Right kidney (tissue), 1 donor: ENCODE measurements at regions not wholly inside any gene's neighbourhood (a gene's known extent, or its start where the extent isn't known, plus 50 kb on each side); places are given as distances from the start of the nearest gene placed in this dataset.
"Not testable (repeated sequence)": the region's sequence is repeated elsewhere in the genome, so short reads cannot be mapped to it uniquely, and the experiment has no call there.

Experiments used
- DNase-seq: peaks from one replicate; pipeline ENCODE4 v3.0.0-alpha.2; 2016

DNA sequence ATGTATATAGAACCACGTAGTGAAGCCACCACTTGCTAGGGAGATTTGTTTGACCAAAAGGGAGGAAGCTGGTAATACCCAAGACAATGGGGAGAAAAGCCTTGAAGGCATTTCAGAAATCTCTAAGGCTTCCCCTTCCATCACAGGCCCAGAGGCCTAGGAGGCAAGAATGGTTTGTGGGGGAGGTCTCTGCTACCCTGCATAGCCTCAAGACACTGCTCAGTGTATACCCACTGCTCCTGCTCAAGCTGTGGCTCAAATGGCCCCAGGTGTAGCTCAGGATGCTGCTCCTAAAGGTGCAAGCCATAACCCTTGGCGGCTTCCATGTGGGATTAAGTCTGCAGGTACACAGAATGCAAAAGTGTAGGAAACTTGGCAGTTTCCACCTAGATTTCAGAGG lies 1105.8 kb downstream of the GATA3 start:
- DNase-seq: no peak

GRCh38 chr10:9163699-9164098 lies 1109.2 kb downstream of the GATA3 start:
- no peak for DNase-seq

DNA sequence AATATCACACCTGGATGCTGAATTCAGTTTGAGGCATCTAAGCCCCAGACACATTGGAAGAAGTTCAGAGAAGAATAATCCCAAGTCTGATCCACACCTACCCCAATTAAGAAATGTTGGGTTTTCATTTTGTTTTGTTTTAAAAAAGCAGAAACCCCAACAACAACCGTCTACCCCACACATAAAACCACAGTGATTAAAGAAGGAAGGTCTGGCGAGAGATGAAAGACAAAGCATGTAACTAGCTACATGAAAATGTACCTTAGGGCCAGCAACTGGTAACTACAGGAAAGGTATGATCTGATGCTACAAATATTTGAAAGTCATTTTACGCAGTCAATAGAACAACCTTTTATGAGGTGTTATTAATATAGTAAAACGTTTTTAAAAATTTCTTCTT lies 1112.3 kb downstream of the GATA3 start:
- no peak for DNase-seq

DNA sequence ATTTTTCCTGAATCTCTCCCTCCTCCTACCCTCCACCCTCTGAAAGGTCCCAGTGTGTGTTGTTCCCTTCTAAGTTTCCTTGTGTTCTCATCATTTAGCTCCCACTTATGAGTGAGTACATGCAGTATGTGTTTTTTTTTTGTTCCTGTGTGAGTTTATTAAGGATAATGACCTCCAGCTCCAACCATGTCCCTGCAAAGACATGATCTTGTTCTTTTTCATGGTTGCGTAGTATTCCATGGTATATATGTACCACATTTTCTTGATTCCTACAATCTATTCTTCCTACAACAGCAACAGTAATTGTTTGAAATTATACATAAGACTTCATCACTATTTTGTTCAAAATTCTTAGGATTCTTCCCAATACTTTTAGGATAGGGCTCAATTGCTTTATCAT lies 1117.8 kb downstream of the GATA3 start:
- DNase-seq: no peak

- DNase-seq: no peak
Measured at GRCh38 chr10:9175200-9175599, 1120.7 kb downstream of the GATA3 start.

DNA sequence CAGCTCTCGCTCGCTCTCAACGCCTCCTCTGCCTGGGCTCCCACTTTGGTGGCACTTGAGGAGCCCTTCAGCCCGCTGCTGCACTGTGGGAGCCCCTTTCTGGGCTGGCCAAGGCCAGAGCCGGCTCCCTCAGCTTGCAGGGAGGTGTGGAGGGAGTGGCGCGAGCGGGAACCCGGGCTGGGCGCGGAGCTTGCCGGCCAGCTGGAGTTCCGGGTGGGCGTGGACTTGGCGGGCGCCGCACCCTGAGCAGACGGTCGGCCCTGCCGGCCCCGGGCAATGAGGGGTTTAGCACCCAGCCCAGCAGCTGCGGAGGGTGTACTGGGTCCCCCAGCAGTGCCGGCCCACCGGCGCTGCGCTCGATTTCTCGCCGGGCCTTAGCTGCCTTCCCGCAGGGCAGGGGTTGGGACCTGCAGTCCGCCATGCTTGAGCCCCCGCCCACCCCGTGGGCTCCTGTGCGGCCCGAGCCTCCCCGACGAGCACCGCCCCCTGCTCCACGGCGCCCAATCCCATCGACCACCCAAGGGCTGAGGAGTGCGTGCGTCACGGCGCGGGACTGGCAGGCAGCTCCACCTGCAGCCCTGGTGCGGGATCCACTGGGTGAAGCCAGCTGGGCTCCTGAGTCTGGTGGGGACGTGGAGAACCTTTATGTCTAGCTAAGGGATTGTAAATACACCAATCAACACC lies 1128.9 kb downstream of the GATA3 start:
- not testable (repeated sequence) for DNase-seq

GRCh38 chr10:9188022-9188810 lies 1133.7 kb downstream of the GATA3 start:
- DNase-seq: no peak

GRCh38 chr10:9189448-9189847 lies 1135.0 kb downstream of the GATA3 start:
- no peak for DNase-seq

- DNase-seq: no peak
Measured at GRCh38 chr10:9193120-9193519, 1138.6 kb downstream of the GATA3 start.

DNA sequence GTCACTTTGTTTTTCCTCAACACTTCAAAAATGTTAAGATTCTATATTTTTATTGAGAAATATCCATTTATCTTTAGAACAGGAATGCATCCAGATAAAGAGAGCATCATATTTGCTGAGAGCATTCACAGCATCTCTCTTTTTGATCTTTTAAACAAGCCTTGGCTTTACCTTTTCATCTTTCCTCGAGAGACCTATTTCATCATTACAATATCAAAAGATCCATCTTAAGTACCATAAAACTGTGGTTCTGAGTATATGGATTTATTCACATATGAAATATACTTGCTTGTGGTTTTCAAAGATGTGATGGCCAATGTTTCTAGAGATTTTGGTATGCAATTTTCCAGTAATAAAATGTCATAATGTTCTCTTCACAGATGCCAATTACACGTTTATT lies 1140.9 kb downstream of the GATA3 start:
- no peak for DNase-seq

- DNase-seq: no peak
Measured at GRCh38 chr10:9198611-9199010, 1144.1 kb downstream of the GATA3 start.

DNA sequence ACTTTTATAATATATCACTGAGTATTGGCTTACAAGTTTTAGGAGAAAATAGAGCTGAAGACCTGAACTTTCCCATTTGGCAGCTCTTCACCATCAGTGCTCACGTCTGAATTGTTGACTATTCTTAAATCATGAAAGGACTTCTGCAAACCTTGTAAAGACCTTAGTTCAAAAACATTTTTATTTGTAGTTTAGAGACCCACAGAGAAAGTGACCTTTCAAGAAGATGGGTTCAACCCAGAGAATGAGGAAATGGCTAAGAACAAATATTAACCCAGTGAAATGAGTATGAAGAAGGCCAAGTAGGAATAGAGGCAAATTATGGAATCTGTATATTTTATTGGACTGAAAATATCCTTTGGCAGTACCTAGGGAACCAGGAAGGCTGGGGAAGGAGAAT lies 1151.1 kb downstream of the GATA3 start:
- DNase-seq: no peak

- peak; percentile 62 for DNase-seq
Measured at GRCh38 chr10:9209105-9209798, 1154.8 kb downstream of the GATA3 start.

- no peak for DNase-seq
Measured at GRCh38 chr10:9211228-9211627, 1156.7 kb downstream of the GATA3 start.

DNA sequence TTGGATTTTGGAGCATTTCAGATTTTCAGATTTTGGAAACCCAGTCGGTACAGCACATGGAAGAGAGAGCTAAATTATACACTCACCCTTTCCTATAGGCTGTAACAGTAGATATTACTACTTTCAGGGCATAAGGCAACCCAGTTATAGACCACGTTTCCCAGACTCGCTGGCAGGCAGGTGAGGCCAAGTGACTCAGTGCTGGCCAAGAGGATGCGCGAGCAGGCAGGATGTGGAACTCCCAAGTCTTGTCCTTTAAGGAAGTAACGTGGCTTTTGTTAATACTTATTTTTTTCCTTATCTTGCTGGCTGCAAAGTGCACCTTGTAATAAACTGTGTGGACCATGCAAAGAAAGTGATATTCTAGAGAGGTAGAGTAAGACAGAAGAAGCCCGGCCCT lies 1160.1 kb downstream of the GATA3 start:
- DNase-seq: no peak

- no peak for DNase-seq
Measured at GRCh38 chr10:9215121-9215520, 1160.6 kb downstream of the GATA3 start.

GRCh38 chr10:9219860-9220259 lies 1165.4 kb downstream of the GATA3 start:
- no peak for DNase-seq

- DNase-seq: no peak
Measured at GRCh38 chr10:9222917-9223316, 1168.4 kb downstream of the GATA3 start.

GRCh38 chr10:9227679-9228365 lies 1173.3 kb downstream of the GATA3 start:
- DNase-seq: no peak

DNA sequence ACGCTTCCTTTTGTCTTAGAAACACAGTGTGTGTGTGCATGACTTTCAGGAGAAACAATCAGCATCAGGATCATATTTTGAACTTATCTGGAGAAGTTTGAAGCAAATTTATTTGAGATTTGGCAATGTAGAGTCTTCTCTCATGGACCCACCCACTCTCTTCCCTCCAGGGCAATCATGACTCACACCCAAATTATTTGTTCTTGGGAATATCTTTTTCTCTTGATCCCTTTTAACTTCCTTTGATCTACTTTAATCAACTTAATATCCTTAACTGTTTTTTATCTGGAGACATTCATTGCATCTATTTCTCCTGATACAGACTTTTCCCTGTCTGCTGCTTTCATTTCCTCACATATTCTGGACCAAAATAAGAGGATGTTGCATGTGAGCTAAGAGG lies 1174.3 kb downstream of the GATA3 start:
- no peak for DNase-seq

GRCh38 chr10:9229702-9230244 lies 1175.3 kb downstream of the GATA3 start:
- no peak for DNase-seq

DNA sequence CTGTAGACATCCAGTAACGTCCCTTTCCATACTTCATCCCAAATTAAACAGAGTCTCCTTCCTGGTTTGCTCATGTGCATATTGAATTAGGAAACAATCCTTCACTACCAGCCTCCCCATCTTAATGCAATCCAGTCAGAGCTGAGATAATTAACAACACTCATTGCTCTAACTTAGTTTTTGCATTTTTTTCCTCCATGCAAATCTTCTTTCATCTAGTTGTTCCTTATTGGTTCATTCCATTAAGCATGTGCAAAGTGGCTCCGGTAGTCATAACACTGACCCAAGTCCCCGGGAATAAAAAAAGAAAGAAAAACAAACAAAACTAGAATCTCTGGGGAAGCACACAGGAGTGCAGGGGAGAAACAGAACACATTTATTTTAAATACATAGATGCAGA lies 1176.1 kb downstream of the GATA3 start:
- no peak for DNase-seq

DNA sequence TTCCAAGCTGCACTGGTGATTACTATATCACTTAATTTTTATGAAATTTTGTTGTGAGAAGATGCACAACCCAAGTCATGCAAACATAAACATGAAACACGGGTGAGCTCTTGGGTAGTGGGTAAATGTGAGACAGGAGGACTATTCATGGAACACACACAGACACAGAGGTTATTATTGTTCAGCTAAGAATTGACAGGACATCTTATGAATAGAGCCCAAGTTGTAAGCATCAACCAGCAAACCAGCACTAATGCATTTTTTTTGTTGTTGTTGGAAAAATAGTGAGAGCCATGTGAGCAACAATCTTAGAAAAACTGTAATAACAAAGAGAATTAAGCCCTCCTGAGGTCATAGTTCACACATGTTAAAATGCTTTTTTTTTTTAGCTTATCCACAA lies 1179.7 kb downstream of the GATA3 start:
- DNase-seq: no peak
